ENCODE measurements at regions not wholly inside any gene's neighbourhood (a gene's known extent, or its start where the extent isn't known, plus 50 kb on each side); places are given as distances from the start of the nearest gene placed in this dataset.
A peak's percentile ranks its signal among the peaks of the same experiment; 100 is the strongest.
"Not testable (repeated sequence)": the region's sequence is repeated elsewhere in the genome, so short reads cannot be mapped to it uniquely, and the experiment has no call there.

- no peak for DNase-seq (ENCODE audit: low read depth in 2 of 2)
Measured at GRCh38 chr14:106652494-106652893, 1126.1 kb downstream of the TMEM121 start.

GRCh38 chr14:106657460-106657859 lies 1131.1 kb downstream of the TMEM121 start:
- DNase-seq (ENCODE audit: low read depth in 2 of 2), result peak in 1 of 2 donors; percentile 49

- DNase-seq (ENCODE audit: low read depth in 2 of 2), result not testable (repeated sequence)
Measured at GRCh38 chr14:106658066-106658860, 1131.9 kb downstream of the TMEM121 start.

- peak in 1 of 2 donors; percentile 7 for DNase-seq (ENCODE audit: low read depth in 2 of 2)
Measured at GRCh38 chr14:106661561-106661960, 1135.2 kb downstream of the TMEM121 start.

- no peak for DNase-seq (ENCODE audit: low read depth in 2 of 2)
Measured at GRCh38 chr14:106662936-106663550, 1136.7 kb downstream of the TMEM121 start.

GRCh38 chr14:106663805-106664410 lies 1137.5 kb downstream of the TMEM121 start:
- peak; percentile 3 to 22 for DNase-seq (ENCODE audit: low read depth in 2 of 2)

GRCh38 chr14:106665814-106666213 lies 1139.4 kb downstream of the TMEM121 start:
- DNase-seq (ENCODE audit: low read depth in 2 of 2), result no peak

GRCh38 chr14:106666341-106666740 lies 1140.0 kb downstream of the TMEM121 start:
- no peak for DNase-seq (ENCODE audit: low read depth in 2 of 2)

GRCh38 chr14:106670011-106670410 lies 1143.6 kb downstream of the TMEM121 start:
- no peak for DNase-seq (ENCODE audit: low read depth in 2 of 2)

GRCh38 chr14:106674093-106674492 lies 1147.7 kb downstream of the TMEM121 start:
- not testable (repeated sequence) for DNase-seq (ENCODE audit: low read depth in 2 of 2)

GRCh38 chr14:106674509-106675125 lies 1148.2 kb downstream of the TMEM121 start:
- DNase-seq (ENCODE audit: low read depth in 2 of 2), result peak in 1 of 2 donors; percentile 24

GRCh38 chr14:106675716-106676115 lies 1149.3 kb downstream of the TMEM121 start:
- not testable (repeated sequence) for DNase-seq (ENCODE audit: low read depth in 2 of 2)

- DNase-seq (ENCODE audit: low read depth in 2 of 2), result no peak
Measured at GRCh38 chr14:106679776-106680175, 1153.4 kb downstream of the TMEM121 start.

GRCh38 chr14:106681161-106681560 lies 1154.8 kb downstream of the TMEM121 start:
- DNase-seq (ENCODE audit: low read depth in 2 of 2), result no peak

GRCh38 chr14:106681568-106681967 lies 1155.2 kb downstream of the TMEM121 start:
- DNase-seq (ENCODE audit: low read depth in 2 of 2), result no peak

GRCh38 chr14:106683631-106684030 lies 1157.2 kb downstream of the TMEM121 start:
- no peak for DNase-seq (ENCODE audit: low read depth in 2 of 2)

- no peak for DNase-seq (ENCODE audit: low read depth in 2 of 2)
Measured at GRCh38 chr14:106686533-106686932, 1160.2 kb downstream of the TMEM121 start.

- DNase-seq (ENCODE audit: low read depth in 2 of 2), result no peak
Measured at GRCh38 chr14:106690333-106690891, 1164.0 kb downstream of the TMEM121 start.

GRCh38 chr14:106691601-106692291 lies 1165.4 kb downstream of the TMEM121 start:
- peak; percentile 5 to 39 for DNase-seq (ENCODE audit: low read depth in 2 of 2)

- DNase-seq (ENCODE audit: low read depth in 2 of 2), result peak; percentile 11 to 55
Measured at GRCh38 chr14:106694638-106695393, 1168.4 kb downstream of the TMEM121 start.
